GM12878 (cell line): ENCODE measurements at regions not wholly inside any gene's neighbourhood (a gene's known extent, or its start where the extent isn't known, plus 50 kb on each side); places are given as distances from the start of the nearest gene placed in this dataset.

Experiments
- CTCF ChIP-seq, 3 experiments: IDR thresholded peaks in 2 of 3; conservative IDR thresholded peaks in 1 of 3; 2 replicates each; pipeline ENCODE4 v1.5.1; 2011; ENCODE audit warnings: low read depth in 3 of 3, low read length in 3 of 3, mild to moderate bottlenecking in 3 of 3, control low read depth in 2 of 3, moderate library complexity in 2 of 3, inconsistent platforms in 1 of 3, mixed read lengths in 1 of 3; ENCODE audit not compliant: control insufficient read depth in 2 of 3, insufficient read depth in 1 of 3; ENCODE audit errors: extremely low read depth in 1 of 3
- FOXK2 ChIP-seq: fragments of 450-650 bp; IDR thresholded peaks from 2 replicates; pipeline ENCODE4 v1.6.1; 2017; ENCODE audit warnings: mild to moderate bottlenecking, moderate library complexity
- HCFC1 ChIP-seq: fragments of 150-350 bp; IDR thresholded peaks from 2 replicates; pipeline ENCODE4 v1.6.1; 2014; ENCODE audit warnings: low read length
- NFIC ChIP-seq: IDR thresholded peaks from 2 replicates; pipeline ENCODE4 v1.6.1; 2012; ENCODE audit warnings: low read depth, mild to moderate bottlenecking, inconsistent platforms, low read length, moderate library complexity
- SREBF1 ChIP-seq: IDR thresholded peaks from 2 replicates; pipeline ENCODE4 v1.6.1; 2012; ENCODE audit warnings: mild to moderate bottlenecking, low read length
- TAF1 ChIP-seq: IDR thresholded peaks from 2 replicates; pipeline ENCODE4 v1.6.1; 2011; ENCODE audit warnings: mild to moderate bottlenecking, low read depth, low read length, borderline replicate concordance
- YY1 ChIP-seq: IDR thresholded peaks from 2 replicates; pipeline ENCODE4 v1.6.1; 2011; ENCODE audit warnings: low read depth, mild to moderate bottlenecking, low read length
- ZBTB4 ChIP-seq: fragments of 450-650 bp; formaldehyde crosslinking; IDR thresholded peaks from 2 replicates; pipeline ENCODE4 v1.4.0; 2022; ENCODE audit warnings: mild to moderate bottlenecking, moderate library complexity

GRCh38 chr3:67090474-67090873, 92.4 kb downstream of the KBTBD8 start:
- no peak for TF ChIP-seq HCFC1
- no peak for TF ChIP-seq NFIC
- TF ChIP-seq FOXK2 = no peak
- no peak for TF ChIP-seq ZBTB4
- no peak for TF ChIP-seq CTCF (IDR thresholded peaks at IDR 0.05 in 2 of 3, conservative IDR thresholded peaks at IDR 0.05 in 1 of 3; ENCODE audit: control insufficient read depth in 2 of 3, extremely low read depth in 1 of 3, insufficient read depth in 1 of 3, low read depth in 3 of 3, low read length in 3 of 3)
- no peak for TF ChIP-seq TAF1
- no peak for TF ChIP-seq YY1
- TF ChIP-seq SREBF1 = no peak
